BJ (cell line): ENCODE measurements at regions not wholly inside any gene's neighbourhood (a gene's known extent, or its start where the extent isn't known, plus 50 kb on each side); places are given as distances from the start of the nearest gene placed in this dataset.

Experiments
- CTCF ChIA-PET: fragments of 350-600 bp; formaldehyde crosslinking; extraction: SDS; loops from one replicate; lab custom pipeline; 2021; ENCODE audit warnings: antibody characterized with exemption, inconsistent platforms; lab: Yijun Ruan, JAX
- POLR2A ChIA-PET: fragments of 300-600 bp; sonication (Branson Sonifier 250); formaldehyde crosslinking; extraction: SDS; loops from one replicate; lab custom pipeline; 2021; ENCODE audit warnings: antibody characterized with exemption; lab: Charles Lee
- DNase-seq: peaks from one replicate; pipeline ENCODE4 v3.0.0-alpha.2; 2011; ENCODE audit warnings: low read depth
- H3K27me3 ChIP-seq: 2 replicates; pipeline ENCODE4 v1.6.0; 2011; ENCODE audit warnings: low read length; ENCODE audit not compliant: control insufficient read depth, insufficient read depth
- H3K36me3 ChIP-seq: 2 replicates; pipeline ENCODE4 v1.5.1; 2011; ENCODE audit warnings: low read length; ENCODE audit not compliant: control insufficient read depth, insufficient read depth
- H3K4me3 ChIP-seq: 2 replicates; pipeline ENCODE4 v1.5.1; 2011; ENCODE audit warnings: low read depth, mild to moderate bottlenecking, control low read depth, low read length
- CTCF ChIP-seq: IDR thresholded peaks from 2 replicates; pipeline ENCODE4 v1.5.1; 2011; ENCODE audit warnings: low read depth, mild to moderate bottlenecking, control low read depth, inconsistent platforms, low read length, moderate library complexity; ENCODE audit not compliant: insufficient read depth

- CTCF ChIA-PET, result interaction anchor here (1.0 kb wide), 1 partner anchor 10 kb away, joined by 3 read pairs; no protein-coding TSS in a partner anchor
Measured at GRCh38 chr5:155953335-155953734, 373.6 kb upstream of the SGCD start.

GRCh38 chr5:155954701-155955445 is 372.1 kb upstream of the SGCD start:
- POLR2A ChIA-PET, result no interaction called here
- no peaks in the 10 kb centered on the region for H3K36me3 ChIP-seq
- no peak overlapping the region for H3K4me3 ChIP-seq
- CTCF ChIA-PET, result interaction anchor here (0.6 kb wide), 1 partner anchor 457 kb away, joined by 3 read pairs; no protein-coding TSS in a partner anchor
- DNase-seq, result no peak
- no peaks in the 10 kb centered on the region for H3K27me3 ChIP-seq
- TF ChIP-seq CTCF, result no peak

More at GRCh38 chr5:155953335-155953734, 373.6 kb upstream of the SGCD start:
- Histone ChIP-seq H3K36me3 (no peaks in the 10 kb centered on the region), H3K4me3 (no peak overlapping the region), H3K27me3 (no peaks in the 10 kb centered on the region)
- no peak for TF ChIP-seq CTCF
- no peak for DNase-seq
- POLR2A ChIA-PET, result no interaction called here

- POLR2A ChIA-PET, result no interaction called here
- no peak for TF ChIP-seq CTCF
Measured at GRCh38 chr5:155957884-155958283, 369.1 kb upstream of the SGCD start.

GRCh38 chr5:155959082-155959481 is 367.9 kb upstream of the SGCD start:
- Histone ChIP-seq H3K36me3 (no peaks in the 10 kb centered on the region), H3K27me3 (no peaks in the 10 kb centered on the region), H3K4me3 (no peak overlapping the region)
- ChIA-PET POLR2A (no interaction called here), CTCF (interaction anchor here (0.5 to 1.2 kb wide), 2 partner anchors 10 to 677 kb away, joined by 3 to 5 read pairs; no protein-coding TSS in a partner anchor)
- no peak for DNase-seq
- TF ChIP-seq CTCF, result no peak

More at GRCh38 chr5:155957884-155958283, 369.1 kb upstream of the SGCD start:
- Histone ChIP-seq H3K4me3 (no peak overlapping the region), H3K36me3 (no peaks in the 10 kb centered on the region), H3K27me3 (no peaks in the 10 kb centered on the region)
- CTCF ChIA-PET, result no interaction called here
- no peak for DNase-seq

GRCh38 chr5:155960177-155960576 is 366.8 kb upstream of the SGCD start:
- Histone ChIP-seq H3K4me3 (no peak overlapping the region), H3K27me3 (no peaks in the 10 kb centered on the region), H3K36me3 (no peaks in the 10 kb centered on the region)
- TF ChIP-seq CTCF, result no peak
- ChIA-PET CTCF (no interaction called here), POLR2A (no interaction called here)
- DNase-seq, result no peak
